Activated T-cell treated with anti-CD3 and anti-CD28 coated beads, Interleukin-2, amount 50 U/mL, for 24 hours (primary cell): ENCODE measurements at regions not wholly inside any gene's neighbourhood (a gene's known extent, or its start where the extent isn't known, plus 50 kb on each side); places are given as distances from the start of the nearest gene placed in this dataset.
"Not testable (repeated sequence)": the region's sequence is repeated elsewhere in the genome, so short reads cannot be mapped to it uniquely, and the experiment has no call there.

Experiments
- DNase-seq: peaks from one replicate; pipeline ENCODE4 v3.0.0-alpha.2; 2020
- H3K27ac Mint-ChIP-seq: 2 replicates; pipeline ENCODE4 v1.8.0; 2020; ENCODE audit warnings: mild to moderate bottlenecking, mixed read lengths
- H3K27me3 Mint-ChIP-seq: 2 replicates; pipeline ENCODE4 v1.8.0; 2020; ENCODE audit warnings: mixed read lengths
- H3K36me3 Mint-ChIP-seq: 2 replicates; pipeline ENCODE4 v1.8.0; 2020; ENCODE audit warnings: low read depth, mixed read lengths
- H3K4me1 Mint-ChIP-seq: 2 replicates; pipeline ENCODE4 v1.8.0; 2020; ENCODE audit warnings: low read depth, mixed read lengths
- H3K4me3 Mint-ChIP-seq: 2 replicates; pipeline ENCODE4 v1.8.0; 2020; ENCODE audit warnings: mild to moderate bottlenecking, moderate library complexity, mixed read lengths
- H3K9me3 Mint-ChIP-seq: 2 replicates; pipeline ENCODE4 v1.8.0; 2020; ENCODE audit warnings: mixed read lengths

DNA sequence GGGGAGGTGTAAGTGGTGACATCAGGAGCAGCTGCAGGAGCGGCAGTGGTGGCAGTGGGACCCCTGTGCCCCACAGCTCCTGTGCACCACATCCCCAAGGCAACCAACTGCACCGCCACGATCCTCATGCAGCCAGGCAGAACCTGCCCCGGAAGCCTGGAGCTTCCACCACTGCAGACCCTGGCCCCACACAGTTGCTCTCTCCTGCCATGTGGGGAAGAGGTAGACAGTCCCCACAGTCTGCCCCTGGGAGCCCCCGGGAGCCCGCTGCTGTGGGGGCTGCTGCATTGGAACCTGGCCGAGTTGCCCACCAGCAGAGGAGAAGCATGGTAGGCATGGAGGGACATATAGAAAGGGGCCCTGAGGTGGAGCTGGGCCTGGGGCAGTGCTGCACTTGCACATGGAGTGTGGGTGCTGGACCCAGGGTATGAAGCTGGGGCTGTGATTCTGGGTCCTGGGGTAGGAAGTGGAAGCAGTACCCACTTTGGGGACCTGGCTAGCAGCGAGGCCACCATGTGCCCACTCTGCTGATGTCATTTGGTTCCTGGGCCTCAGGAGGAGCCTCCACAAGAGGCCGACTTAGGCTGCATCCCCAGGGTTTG lies 623.3 kb upstream of the LRRTM4 start:
- no peaks in the 10 kb centered on the region for H3K4me1 Mint-ChIP-seq
- no peaks in the 10 kb centered on the region for H3K36me3 Mint-ChIP-seq
- no peak for DNase-seq

DNA sequence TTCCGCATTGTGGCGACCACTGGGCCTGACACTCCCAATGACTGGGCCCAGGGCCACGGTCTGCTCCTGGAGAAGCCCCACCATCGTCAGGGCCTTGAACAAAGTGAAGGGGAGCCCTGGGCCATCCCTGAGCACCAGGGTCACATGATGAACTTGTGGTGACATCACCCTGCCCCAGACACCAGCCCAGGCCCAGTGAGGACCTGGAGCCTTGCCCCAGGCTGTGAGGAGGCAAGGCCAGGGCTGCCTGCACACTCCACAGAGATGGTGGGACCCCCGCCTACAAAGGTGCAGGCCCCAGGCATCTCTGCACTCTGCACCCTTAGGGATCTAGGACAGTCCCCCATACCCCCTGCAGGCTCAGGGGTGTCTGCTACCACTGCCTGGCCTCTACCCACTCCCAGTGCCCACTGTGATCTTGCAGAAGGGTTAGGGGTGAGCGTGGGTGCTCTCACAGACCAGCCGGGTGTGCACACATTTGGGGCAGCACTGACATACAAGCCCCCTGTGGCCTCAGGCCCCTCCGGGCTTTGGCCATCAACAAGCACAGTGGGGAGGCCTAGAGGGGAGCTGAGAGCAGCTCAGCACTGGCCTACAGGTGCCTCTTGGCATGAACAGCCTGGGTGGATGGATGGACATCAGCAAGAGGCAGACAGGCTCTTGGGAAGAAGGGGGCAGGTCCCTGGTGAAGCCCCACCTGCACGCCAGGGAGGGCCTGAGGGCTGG lies 624.0 kb upstream of the LRRTM4 start:
- no peaks in the 10 kb centered on the region for H3K27me3 Mint-ChIP-seq
- no peak for DNase-seq
- H3K27ac Mint-ChIP-seq, result no peak overlapping the region
- H3K36me3 Mint-ChIP-seq, result no peaks in the 10 kb centered on the region
- no peak overlapping the region for H3K4me3 Mint-ChIP-seq
- H3K9me3 Mint-ChIP-seq, result peaks cover 3% of the 10 kb centered on the region
- H3K4me1 Mint-ChIP-seq, result no peaks in the 10 kb centered on the region

More for the DNA sequence above, 623.3 kb upstream of the LRRTM4 start:
- no peak overlapping the region for H3K4me3 Mint-ChIP-seq
- no peak overlapping the region for H3K27ac Mint-ChIP-seq
- no peaks in the 10 kb centered on the region for H3K27me3 Mint-ChIP-seq
- H3K9me3 Mint-ChIP-seq, result peaks cover 4% of the 10 kb centered on the region

DNA sequence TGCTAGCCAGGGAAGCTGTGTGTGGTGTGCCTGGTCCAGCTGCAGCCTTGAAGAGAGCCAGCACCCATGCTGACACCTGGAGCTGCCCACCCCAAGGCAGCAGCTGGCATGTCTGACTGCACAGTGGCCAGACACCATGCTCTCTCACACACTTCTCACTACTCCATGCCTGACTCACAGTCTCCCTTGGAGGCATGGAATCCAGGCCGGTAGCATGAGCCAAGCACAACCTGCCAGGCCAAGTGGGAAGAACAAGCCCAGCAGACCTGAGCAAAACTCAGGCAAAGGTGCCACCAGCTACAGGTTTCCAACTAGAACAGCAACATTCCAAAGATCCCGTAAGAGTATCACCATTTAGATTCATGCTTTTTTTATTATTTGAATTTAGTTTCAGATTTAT lies 625.3 kb upstream of the LRRTM4 start:
- Mint-ChIP-seq H3K27me3 (no peaks in the 10 kb centered on the region), H3K27ac (no peak overlapping the region), H3K4me3 (no peak overlapping the region), H3K4me1 (no peaks in the 10 kb centered on the region), H3K9me3 (peaks cover 3% of the 10 kb centered on the region), H3K36me3 (no peaks in the 10 kb centered on the region)
- DNase-seq, result no peak

DNA sequence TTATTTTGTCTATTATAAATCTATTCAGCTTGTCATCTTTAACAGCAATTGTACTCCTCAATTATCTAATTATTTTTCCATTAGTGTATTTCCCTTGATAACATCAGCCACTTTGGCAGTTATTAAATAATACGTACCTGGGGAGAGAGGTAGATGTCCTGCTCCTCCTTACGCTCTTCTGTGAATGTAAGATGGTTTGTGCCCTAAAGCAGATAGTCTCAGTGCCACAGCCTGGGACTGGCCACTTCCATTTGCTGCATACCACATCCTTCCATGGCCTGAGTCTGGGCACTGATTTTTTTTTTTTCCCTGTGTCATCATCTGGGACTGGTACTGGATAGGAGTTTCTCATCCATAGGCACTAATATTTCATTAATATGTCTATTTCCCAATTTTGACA lies 632.4 kb upstream of the LRRTM4 start:
- Mint-ChIP-seq H3K9me3 (peaks cover 6% of the 10 kb centered on the region), H3K27ac (no peak overlapping the region), H3K4me3 (no peak overlapping the region), H3K4me1 (no peaks in the 10 kb centered on the region), H3K27me3 (no peaks in the 10 kb centered on the region), H3K36me3 (no peaks in the 10 kb centered on the region)
- no peak for DNase-seq

DNA sequence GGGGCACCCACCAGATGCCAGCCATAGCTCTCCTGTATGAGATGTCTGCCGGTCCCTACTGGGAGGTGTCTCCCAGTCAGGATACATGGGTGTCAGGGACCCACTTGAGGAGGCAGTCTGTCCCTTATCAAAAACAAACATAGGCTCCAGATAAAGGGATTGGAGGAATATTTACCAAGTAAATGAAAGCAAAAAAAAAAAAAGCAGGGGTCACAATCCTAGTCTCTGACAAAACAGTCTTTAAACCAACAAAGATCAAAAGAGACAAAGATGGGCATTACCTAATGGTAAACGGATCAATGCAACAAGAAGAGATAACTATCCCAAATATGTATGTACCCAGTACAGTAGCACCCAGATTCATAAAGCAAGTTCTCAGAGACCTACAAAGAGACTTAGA lies 640.0 kb upstream of the LRRTM4 start:
- H3K9me3 Mint-ChIP-seq, result peaks cover 25% of the 10 kb centered on the region
- no peak overlapping the region for H3K4me3 Mint-ChIP-seq
- H3K27ac Mint-ChIP-seq, result no peak overlapping the region
- no peaks in the 10 kb centered on the region for H3K36me3 Mint-ChIP-seq
- H3K4me1 Mint-ChIP-seq, result no peaks in the 10 kb centered on the region
- DNase-seq, result no peak
- no peaks in the 10 kb centered on the region for H3K27me3 Mint-ChIP-seq

DNA sequence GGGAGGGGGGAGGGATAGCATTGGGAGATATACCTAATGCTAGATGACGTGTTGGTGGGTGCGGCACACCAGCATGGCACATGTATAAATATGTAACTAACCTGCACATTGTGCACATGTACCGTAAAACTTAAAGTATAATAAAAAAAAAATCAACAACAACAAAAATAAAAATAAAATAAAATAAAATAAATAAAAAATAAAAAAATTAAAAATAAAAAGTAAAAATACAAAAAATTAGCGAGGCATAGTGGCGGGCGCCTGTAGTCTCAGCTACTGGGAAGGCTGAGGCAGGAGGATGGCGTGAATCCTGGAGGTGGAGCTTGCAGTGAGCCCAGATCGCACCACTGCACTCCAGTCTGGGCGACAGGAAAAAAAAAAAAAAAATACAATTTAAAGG lies 650.0 kb upstream of the LRRTM4 start:
- H3K4me3 Mint-ChIP-seq, result not testable (repeated sequence)

DNA sequence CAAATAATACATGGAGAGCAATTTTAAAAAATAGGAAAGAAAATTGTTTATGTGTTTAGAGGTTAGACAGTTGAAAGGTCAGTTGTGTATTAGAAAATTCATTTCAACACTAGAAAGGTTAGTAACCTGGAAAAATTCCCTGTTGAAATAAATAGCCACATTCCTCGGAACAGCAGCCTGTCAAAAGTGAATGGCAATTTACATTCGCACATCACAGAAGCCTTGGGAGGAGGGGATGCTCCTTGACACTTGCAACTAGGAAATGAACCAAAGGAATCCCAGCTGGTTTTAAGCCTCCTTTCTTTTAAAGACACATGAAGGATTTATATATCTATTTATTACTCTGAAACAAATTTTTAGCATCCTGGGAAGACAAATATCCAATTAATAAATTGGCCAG lies 653.5 kb upstream of the LRRTM4 start:
- Mint-ChIP-seq H3K27me3 (no peaks in the 10 kb centered on the region), H3K36me3 (no peaks in the 10 kb centered on the region), H3K4me1 (no peaks in the 10 kb centered on the region), H3K27ac (no peak overlapping the region), H3K9me3 (peaks cover 18% of the 10 kb centered on the region), H3K4me3 (no peak overlapping the region)
- DNase-seq, result no peak

More for the DNA sequence above, 650.0 kb upstream of the LRRTM4 start:
- not testable (repeated sequence) for H3K27me3 Mint-ChIP-seq, H3K4me1 Mint-ChIP-seq, H3K36me3 Mint-ChIP-seq, DNase-seq, H3K9me3 Mint-ChIP-seq, H3K27ac Mint-ChIP-seq

DNA sequence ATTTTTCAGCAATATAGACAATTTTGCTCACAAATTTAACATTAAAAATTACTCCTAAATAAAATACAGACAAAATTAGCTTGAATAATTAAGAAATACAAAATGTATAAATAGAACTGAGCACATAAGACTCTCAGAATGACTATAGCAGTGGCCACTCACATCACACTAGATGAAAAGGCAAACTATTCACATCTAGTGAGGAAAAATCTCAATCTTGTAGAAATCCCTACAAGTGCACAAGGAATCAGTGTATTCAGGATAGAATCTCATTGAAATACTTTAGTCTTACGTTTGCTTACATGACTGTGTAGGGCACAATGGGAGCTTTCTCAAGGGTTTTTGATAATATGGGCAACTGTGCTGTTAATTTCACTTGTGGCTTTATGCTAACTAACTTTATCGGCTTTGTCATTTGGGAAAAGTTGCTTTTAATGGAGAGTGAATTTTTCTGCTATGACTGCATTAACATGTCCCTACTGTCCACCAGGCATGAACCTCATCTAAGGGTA lies 678.9 kb upstream of the LRRTM4 start:
- DNase-seq, result no peak
- peaks cover 28% of the 10 kb centered on the region for H3K9me3 Mint-ChIP-seq
- no peaks in the 10 kb centered on the region for H3K27me3 Mint-ChIP-seq
- no peaks in the 10 kb centered on the region for H3K4me1 Mint-ChIP-seq
- H3K27ac Mint-ChIP-seq, result no peak overlapping the region
- H3K36me3 Mint-ChIP-seq, result no peaks in the 10 kb centered on the region
- H3K4me3 Mint-ChIP-seq, result no peak overlapping the region

DNA sequence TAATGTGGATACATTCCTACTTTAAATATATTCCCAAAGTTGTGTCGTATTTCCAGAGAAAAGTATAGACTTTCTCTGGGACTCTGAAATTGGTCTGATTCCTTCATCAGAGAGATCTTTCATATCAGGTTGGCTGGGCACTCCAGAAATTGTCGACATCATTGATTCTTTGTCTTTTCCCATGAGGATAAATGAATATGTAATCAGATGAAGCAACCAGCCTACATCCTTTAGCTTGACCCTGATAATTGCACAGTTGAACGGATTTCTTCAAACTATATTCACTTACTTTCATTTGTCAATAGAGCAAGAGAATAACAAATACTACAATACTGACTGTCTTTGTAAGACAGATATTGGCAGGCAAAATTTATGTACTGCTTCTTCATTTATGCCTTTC lies 680.2 kb upstream of the LRRTM4 start:
- H3K4me3 Mint-ChIP-seq, result no peak overlapping the region
- no peaks in the 10 kb centered on the region for H3K4me1 Mint-ChIP-seq
- H3K27me3 Mint-ChIP-seq, result no peaks in the 10 kb centered on the region
- no peak overlapping the region for H3K27ac Mint-ChIP-seq
- no peak for DNase-seq
- peaks cover 28% of the 10 kb centered on the region for H3K9me3 Mint-ChIP-seq
- no peaks in the 10 kb centered on the region for H3K36me3 Mint-ChIP-seq

DNA sequence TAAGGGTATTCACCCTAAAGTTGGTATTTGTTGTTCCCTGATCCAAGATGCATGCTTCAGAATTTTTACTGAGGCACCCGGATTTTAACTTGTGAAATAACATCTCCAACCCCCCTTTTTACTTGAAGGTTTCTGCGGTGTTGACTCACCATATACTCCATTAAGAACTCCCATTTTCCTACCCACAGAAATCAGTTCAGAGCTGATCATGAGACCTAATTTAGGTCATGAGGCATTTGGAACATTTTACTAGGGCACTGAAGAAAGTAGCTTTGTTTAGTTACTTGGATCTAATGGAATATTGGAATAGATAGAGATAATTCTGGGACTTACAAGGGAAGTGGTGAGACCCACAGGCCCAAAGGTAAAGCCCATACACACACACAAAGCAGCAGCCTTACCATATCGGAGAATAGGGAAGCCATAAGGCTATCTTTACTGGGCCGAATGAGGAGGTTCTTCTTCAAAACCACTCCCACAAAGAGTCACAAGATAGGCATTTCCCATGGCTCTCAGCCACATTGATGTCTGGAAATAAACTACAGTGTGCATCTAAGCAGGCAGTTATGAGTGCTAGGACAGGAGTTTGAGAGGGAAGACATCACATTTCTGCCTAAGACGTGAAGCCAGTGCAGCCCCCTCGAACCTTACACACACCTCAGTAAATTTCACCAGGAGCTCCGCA lies 681.0 kb upstream of the LRRTM4 start:
- Mint-ChIP-seq H3K4me3 (no peak overlapping the region), H3K27ac (no peak overlapping the region), H3K36me3 (no peaks in the 10 kb centered on the region), H3K9me3 (peaks cover 20% of the 10 kb centered on the region), H3K4me1 (no peaks in the 10 kb centered on the region), H3K27me3 (no peaks in the 10 kb centered on the region)
- DNase-seq, result no peak

DNA sequence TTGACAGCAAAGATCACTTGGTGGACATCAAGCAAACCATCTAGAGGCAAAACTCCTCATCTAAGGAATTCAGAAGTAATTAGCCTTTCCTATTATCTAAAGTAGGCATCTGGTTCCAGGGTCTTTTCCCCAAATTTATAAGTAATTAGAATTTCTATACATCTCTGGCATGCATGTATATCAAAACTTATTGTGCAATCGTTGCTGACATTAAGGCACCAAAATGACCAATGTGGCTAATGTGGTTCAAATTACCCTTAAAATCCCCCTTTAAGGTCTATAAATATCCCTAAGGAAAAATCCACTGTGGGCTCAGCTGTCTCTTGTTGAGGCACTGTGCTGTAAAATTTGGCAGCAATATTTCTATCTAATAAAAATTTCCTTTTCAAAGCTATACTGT lies 695.9 kb upstream of the LRRTM4 start:
- DNase-seq, result no peak
- H3K9me3 Mint-ChIP-seq, result peaks cover 23% of the 10 kb centered on the region
- no peaks in the 10 kb centered on the region for H3K4me1 Mint-ChIP-seq
- H3K27ac Mint-ChIP-seq, result no peak overlapping the region
- H3K4me3 Mint-ChIP-seq, result no peak overlapping the region
- H3K27me3 Mint-ChIP-seq, result no peaks in the 10 kb centered on the region
- H3K36me3 Mint-ChIP-seq, result no peaks in the 10 kb centered on the region

DNA sequence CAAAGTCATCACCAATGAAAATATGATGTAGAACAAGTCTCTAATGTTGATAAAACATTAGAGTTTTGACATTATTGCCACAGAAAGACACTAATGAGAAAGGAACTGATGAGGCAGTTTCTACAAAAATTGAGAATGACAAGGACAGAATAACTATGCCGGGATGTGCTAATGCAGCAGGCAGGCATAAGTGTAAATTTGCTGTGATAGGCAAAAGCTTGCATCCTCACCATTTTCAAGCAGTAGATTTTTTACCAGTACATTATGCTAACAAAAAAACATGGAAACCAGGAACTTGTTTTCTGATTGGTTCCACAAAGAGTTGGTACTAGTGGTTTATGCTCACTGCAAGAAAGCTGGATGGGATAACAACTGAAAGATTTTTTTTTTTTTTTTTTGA lies 715.5 kb upstream of the LRRTM4 start:
- peaks cover 22% of the 10 kb centered on the region for H3K9me3 Mint-ChIP-seq
- H3K36me3 Mint-ChIP-seq, result no peaks in the 10 kb centered on the region
- H3K27me3 Mint-ChIP-seq, result no peaks in the 10 kb centered on the region

DNA sequence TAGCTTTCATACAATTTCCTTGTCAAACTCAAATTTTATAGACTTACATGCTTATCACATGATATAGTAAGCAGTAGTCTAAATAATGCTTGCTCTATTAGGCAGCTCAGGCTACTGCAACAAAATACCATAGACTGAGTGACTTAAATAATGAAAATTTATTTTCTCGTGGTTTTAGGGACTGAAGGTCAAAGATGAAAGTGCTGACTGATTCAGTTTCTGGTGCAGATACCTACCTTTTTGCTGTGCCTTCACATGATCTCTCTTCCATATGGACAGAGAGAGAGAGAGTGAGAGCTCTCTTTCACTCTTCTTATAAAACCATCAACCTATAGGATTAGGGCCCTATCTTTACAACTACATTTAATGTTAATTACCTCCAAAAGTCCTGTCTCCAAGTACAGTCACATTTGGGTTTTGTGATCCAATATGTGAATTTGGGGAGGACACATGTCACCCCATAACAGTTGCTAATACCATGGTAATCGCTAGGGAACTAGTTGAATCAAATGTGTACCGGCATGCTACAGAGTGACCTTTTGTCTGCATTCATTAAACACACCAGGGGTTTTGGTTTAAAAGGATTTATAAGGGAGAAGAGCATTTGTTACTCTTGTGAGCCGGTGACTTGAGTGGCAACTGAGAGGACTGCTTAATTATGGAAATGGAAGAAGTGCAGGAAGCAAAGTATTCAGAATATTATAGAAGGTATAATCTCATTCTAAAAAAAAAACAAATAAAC lies 723.4 kb upstream of the LRRTM4 start:
- no peaks in the 10 kb centered on the region for H3K36me3 Mint-ChIP-seq
- no peaks in the 10 kb centered on the region for H3K4me1 Mint-ChIP-seq
- no peak for DNase-seq
- H3K27ac Mint-ChIP-seq, result no peak overlapping the region
- no peak overlapping the region for H3K4me3 Mint-ChIP-seq
- no peaks in the 10 kb centered on the region for H3K27me3 Mint-ChIP-seq
- peaks cover 23% of the 10 kb centered on the region for H3K9me3 Mint-ChIP-seq

More for the DNA sequence above, 715.5 kb upstream of the LRRTM4 start:
- no peak overlapping the region for H3K27ac Mint-ChIP-seq
- no peak for DNase-seq
- H3K4me1 Mint-ChIP-seq, result no peaks in the 10 kb centered on the region
- no peak overlapping the region for H3K4me3 Mint-ChIP-seq

DNA sequence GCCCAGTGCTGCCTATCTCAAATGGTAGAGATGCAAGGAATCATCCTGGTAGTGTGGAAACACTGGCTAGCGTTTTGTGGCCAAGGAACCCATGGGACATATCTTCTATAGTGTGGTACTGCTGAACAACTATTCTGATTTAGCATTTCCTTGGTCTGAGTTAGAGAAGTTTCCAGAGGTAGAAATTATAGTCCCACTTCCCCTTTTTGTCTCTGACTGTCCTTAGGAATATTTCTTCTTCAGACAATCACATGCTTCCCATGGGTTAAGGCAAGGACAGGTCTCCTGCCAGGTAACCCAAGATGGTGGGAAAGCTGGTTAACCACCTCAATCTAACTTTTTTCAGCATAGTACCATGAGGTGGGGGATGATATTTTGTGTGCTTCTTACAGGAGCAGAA lies 729.5 kb upstream of the LRRTM4 start:
- H3K4me1 Mint-ChIP-seq, result no peaks in the 10 kb centered on the region
- H3K4me3 Mint-ChIP-seq, result no peak overlapping the region
- no peaks in the 10 kb centered on the region for H3K27me3 Mint-ChIP-seq
- no peak overlapping the region for H3K27ac Mint-ChIP-seq
- H3K9me3 Mint-ChIP-seq, result peaks cover 27% of the 10 kb centered on the region
- DNase-seq, result no peak
- H3K36me3 Mint-ChIP-seq, result no peaks in the 10 kb centered on the region
